GM12891 (cell line): ENCODE measurements at regions not wholly inside any gene's neighbourhood (a gene's known extent, or its start where the extent isn't known, plus 50 kb on each side); places are given as distances from the start of the nearest gene placed in this dataset.

Source experiments
- POLR2A ChIP-seq: IDR thresholded peaks from 2 replicates; pipeline ENCODE4 v1.6.1; 2011; ENCODE audit warnings: low read depth, low read length, control low read depth
- POLR2AphosphoS5 ChIP-seq: IDR thresholded peaks from 2 replicates; pipeline ENCODE4 v1.6.1; 2011; ENCODE audit warnings: low read depth, low read length, control low read depth
- POU2F2 ChIP-seq: IDR thresholded peaks from 2 replicates; pipeline ENCODE4 v1.6.1; 2011; ENCODE audit warnings: low read depth, mild to moderate bottlenecking, control low read depth, low read length, moderate library complexity
- SPI1 ChIP-seq: IDR thresholded peaks from 2 replicates; pipeline ENCODE4 v1.6.1; 2011; ENCODE audit warnings: low read depth, low read length, control low read depth
- TAF1 ChIP-seq: IDR thresholded peaks from 2 replicates; pipeline ENCODE4 v1.6.1; 2011; ENCODE audit warnings: low read depth, low read length, control low read depth

- TF ChIP-seq POLR2AphosphoS5, result no peak
- no peak for TF ChIP-seq POLR2A
- no peak for TF ChIP-seq TAF1
- no peak for TF ChIP-seq POU2F2
- TF ChIP-seq SPI1, result no peak
Measured at GRCh38 chr4:12270546-12270945, 841.9 kb upstream of the HS3ST1 start.
